Endothelial cell of umbilical vein (primary cell): ENCODE measurements at regions not wholly inside any gene's neighbourhood (a gene's known extent, or its start where the extent isn't known, plus 50 kb on each side); places are given as distances from the start of the nearest gene placed in this dataset.

Source experiments
- BruUV-seq: library from RNA; stranded (reverse); fragments of 400-500 nt; replicated peaks from 2 replicates; lab custom pipeline; 2021; lab: Mats Ljungman, UMichigan
- CTCF ChIA-PET: fragments of 300-600, 350-600 bp; sonication (Branson Sonifier 250); formaldehyde crosslinking; loops from one replicate; lab custom pipeline; 2021; ENCODE audit warnings: antibody characterized with exemption, inconsistent platforms; lab: Charles Lee
- POLR2A ChIA-PET: fragments of 300-600, 350-600 bp; sonication (Branson Sonifier 250); formaldehyde crosslinking; loops from one replicate; lab custom pipeline; 2021; ENCODE audit warnings: antibody characterized with exemption, inconsistent platforms; lab: Charles Lee
- DNase-seq: peaks from one replicate; pipeline ENCODE4 v3.0.0-alpha.2; 2011; ENCODE audit warnings: low read depth, low spot score
- FAIRE-seq: peaks from 2 replicates; lab custom pipeline; 2011; peaks lifted over from hg19 to GRCh38; lab: Jason Lieb, UNC
- H2AFZ ChIP-seq: 2 replicates; pipeline ENCODE4 v1.6.0; 2012; ENCODE audit warnings: low read depth, low read length, control low read depth, inconsistent platforms
- H3K27ac ChIP-seq: 2 replicates; pipeline ENCODE4 v1.5.1; 2011; ENCODE audit warnings: low read depth, mild to moderate bottlenecking, control low read depth, low read length, moderate library complexity; ENCODE audit not compliant: insufficient read depth
- H3K27me3 ChIP-seq, 2 experiments: 2 replicates each; pipeline versions ENCODE4 v1.6.0 to v1.6.1; 2011; ENCODE audit warnings: low read length in 2 of 2, mixed read lengths in 1 of 2; ENCODE audit not compliant: control insufficient read depth in 2 of 2, insufficient read depth in 2 of 2
- H3K36me3 ChIP-seq, 2 experiments: 2 replicates in 1 of 2; 3 replicates in 1 of 2; pipeline ENCODE4 v1.5.1; 2011; ENCODE audit warnings: low read length in 2 of 2, mild to moderate bottlenecking in 1 of 2, moderate library complexity in 1 of 2; ENCODE audit not compliant: control insufficient read depth in 2 of 2, insufficient read depth in 2 of 2; ENCODE audit errors: extremely low read depth in 1 of 2
- H3K4me1 ChIP-seq: 3 replicates; pipeline ENCODE4 v1.5.1; 2011; ENCODE audit warnings: mild to moderate bottlenecking, low read length; ENCODE audit not compliant: control insufficient read depth, insufficient read depth; ENCODE audit errors: extremely low read depth
- H3K4me2 ChIP-seq: 2 replicates; pipeline ENCODE4 v1.6.1; 2011; ENCODE audit warnings: low read length, control low read depth, mixed read lengths; ENCODE audit not compliant: insufficient read depth
- H3K4me3 ChIP-seq, 3 experiments: fragments of 200-600 bp in 1 of 3; sonication (generic), shearing (Covaris generic) in 1 of 3; replicated peaks in 1 of 3; 2 replicates each; pipeline ENCODE4 v1.5.1; 2011 to 2016; ENCODE audit warnings: control low read depth in 3 of 3, low read length in 3 of 3, mild to moderate bottlenecking in 2 of 3, inconsistent platforms in 1 of 3, low read depth in 1 of 3, moderate library complexity in 1 of 3; ENCODE audit not compliant: insufficient read depth in 1 of 3
- H3K79me2 ChIP-seq: 2 replicates; pipeline ENCODE4 v1.6.0; 2012; ENCODE audit warnings: low read length, inconsistent platforms; ENCODE audit not compliant: control insufficient read depth, insufficient read depth
- H3K9ac ChIP-seq: replicated peaks from 2 replicates; pipeline ENCODE3; 2011; ENCODE audit warnings: low read length, control low read depth; ENCODE audit not compliant: insufficient read depth; ENCODE audit errors: extremely low read depth
- H3K9me1 ChIP-seq: replicated peaks from 3 replicates; pipeline ENCODE4 v1.6.0; 2011; ENCODE audit warnings: mild to moderate bottlenecking, low read length; ENCODE audit not compliant: control insufficient read depth, insufficient read depth; ENCODE audit errors: extremely low read depth
- H3K9me3 ChIP-seq: replicated peaks from 2 replicates; pipeline ENCODE4 v1.5.1; 2012; ENCODE audit warnings: low read length, inconsistent platforms; ENCODE audit not compliant: control insufficient read depth, insufficient read depth
- H4K20me1 ChIP-seq: replicated peaks from 2 replicates; pipeline ENCODE3; 2011; ENCODE audit warnings: mild to moderate bottlenecking, low read length; ENCODE audit not compliant: control insufficient read depth, insufficient read depth; ENCODE audit errors: extremely low read depth
- EZH2 ChIP-seq: IDR thresholded peaks from 2 replicates; pipeline ENCODE4 v1.6.1; 2012; ENCODE audit warnings: borderline replicate concordance, low read depth, mild to moderate bottlenecking, moderate library complexity, low read length, inconsistent platforms; ENCODE audit not compliant: severe bottlenecking
- FOS ChIP-seq: IDR thresholded peaks from 2 replicates; pipeline ENCODE4 v1.6.1; 2011; ENCODE audit warnings: mild to moderate bottlenecking, low read length, moderate library complexity, borderline replicate concordance; ENCODE audit not compliant: insufficient read depth
- GATA2 ChIP-seq: IDR thresholded peaks from 2 replicates; pipeline ENCODE4 v1.7.0; 2011; ENCODE audit warnings: low read depth, mild to moderate bottlenecking, moderate library complexity, mixed read lengths, low read length; ENCODE audit not compliant: insufficient read length, insufficient read depth
- JUN ChIP-seq: IDR thresholded peaks from 2 replicates; pipeline ENCODE4 v1.6.1; 2011; ENCODE audit warnings: borderline replicate concordance, low read depth; ENCODE audit not compliant: insufficient read length, insufficient read depth
- MYC ChIP-seq: IDR thresholded peaks from one replicate; pipeline ENCODE4 v1.6.1; 2011; ENCODE audit warnings: mild to moderate bottlenecking, low read depth, low read length
- POLR2AphosphoS5 ChIP-seq: IDR thresholded peaks from 2 replicates; pipeline ENCODE4 v1.6.1; 2012; ENCODE audit warnings: low read depth, mild to moderate bottlenecking, control low read depth, low read length, moderate library complexity; ENCODE audit not compliant: insufficient read depth
- dilution Hi-C: fragments of 300-500 bp; cut with MboI; formaldehyde crosslinking; loops from one replicate; pipeline ENCODE4 v1.15.0; 2019; ENCODE audit warnings: low sequenced_read_pairs; ENCODE audit not compliant: extremely low pct_ligation_motif_present
- intact Hi-C: fragments of 100-400 bp; cut with micrococcal nuclease; formaldehyde crosslinking; loops from one replicate; pipeline ENCODE4 v1.10.0; 2022
- TF ChIP-seq, protein P1 (sequence below), 2 donors: IDR thresholded peaks; 1 replicate in 1 of 2; 2 replicates in 1 of 2; pipeline ENCODE4 v1.5.1; 2011; ENCODE audit warnings: low read length in 2 of 2, mild to moderate bottlenecking in 2 of 2, moderate library complexity in 2 of 2, control low read depth in 1 of 2, inconsistent platforms in 1 of 2, low read depth in 1 of 2; ENCODE audit not compliant: insufficient read depth in 1 of 2; ENCODE audit errors: extremely low read depth in 1 of 2
- TF ChIP-seq, protein P2 (sequence below): IDR thresholded peaks from 2 replicates; pipeline ENCODE4 v1.6.1; 2011; ENCODE audit not compliant: insufficient read depth, insufficient read length

DNA sequence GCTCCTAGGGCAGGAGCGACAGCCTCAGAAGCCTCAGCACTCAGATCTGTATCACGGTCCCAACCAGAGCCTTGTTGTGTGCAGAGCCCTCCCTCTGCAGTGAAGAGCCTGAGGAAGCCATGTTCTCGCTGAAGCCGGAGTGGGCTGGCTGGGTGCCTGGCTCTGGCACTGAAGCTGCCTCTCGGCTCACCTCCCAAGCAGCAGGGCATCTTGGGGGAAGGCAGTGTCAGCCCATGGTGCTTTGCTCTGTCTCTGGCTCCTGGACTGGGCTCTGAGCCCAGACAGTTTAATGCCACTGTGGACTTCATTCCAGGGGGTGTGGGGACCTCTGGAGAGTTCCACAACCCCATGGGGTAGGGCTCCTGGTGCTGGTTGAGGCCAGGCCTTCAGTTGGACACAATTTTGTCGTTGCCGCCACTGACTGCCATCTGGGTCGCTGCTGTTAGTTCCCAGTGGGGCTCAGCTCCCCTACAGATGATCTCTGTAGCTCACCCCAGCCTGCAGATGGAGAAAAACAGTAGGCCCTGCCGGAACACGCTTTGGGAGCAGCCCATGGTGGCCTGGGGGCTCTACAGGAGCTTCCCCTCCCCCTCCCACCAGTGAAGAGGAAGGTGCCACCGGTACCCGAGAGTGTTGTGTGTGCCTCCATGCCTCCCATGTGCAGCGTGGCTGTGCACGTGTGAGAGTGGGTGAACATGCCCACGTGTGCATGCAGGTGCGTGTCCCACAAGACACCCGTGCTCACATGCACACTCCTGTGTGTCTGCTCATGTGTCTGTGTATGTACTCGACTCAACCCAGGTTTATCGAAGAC is 86.5 kb upstream of the B3GAT1 start:
- POLR2A ChIA-PET: no interaction called here
- intact Hi-C loops: no loop called here
- Histone ChIP-seq H3K79me2 (no peaks in the 10 kb centered on the region), H3K9ac (no peak overlapping the region), H3K9me1 (no peaks in the 10 kb centered on the region), H3K9me3 (peaks cover 2% of the 10 kb centered on the region), H3K27me3 (no peaks in the 10 kb centered on the region), H3K4me1 (no peaks in the 10 kb centered on the region), H3K27ac (no peak overlapping the region), H2AFZ (no peak overlapping the region), H3K4me3 (no peak overlapping the region), H3K4me2 (no peak overlapping the region), H4K20me1 (no peaks in the 10 kb centered on the region), H3K36me3 (no peaks in the 10 kb centered on the region)
- DNase-seq (no peak), FAIRE-seq (no peak)
- CTCF ChIA-PET: no interaction called here
- dilution Hi-C loops: no loop called here
- BruUV-seq: no TSS peak
- no peak for TF ChIP-seq EZH2

DNA sequence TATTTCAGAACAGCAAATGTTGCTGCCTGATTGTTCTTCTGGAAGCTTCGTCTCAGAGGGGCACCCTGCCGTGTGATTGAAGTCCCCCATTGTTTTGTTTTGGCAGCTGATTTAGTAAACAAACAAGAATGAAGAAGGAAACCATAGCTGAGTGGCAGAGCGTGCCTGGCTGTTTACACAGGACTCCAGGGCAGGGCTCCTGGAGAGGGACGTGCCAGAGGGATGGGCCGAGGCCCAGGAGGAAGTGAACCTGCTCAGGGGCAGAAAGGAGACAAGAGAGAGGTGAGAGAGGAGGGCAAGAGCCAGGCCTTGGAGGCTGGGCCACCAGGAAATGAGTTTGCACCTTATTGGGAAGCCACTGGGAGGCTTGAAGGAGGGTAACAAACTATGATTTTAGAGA is 85.5 kb upstream of the B3GAT1 start:
- H4K20me1 ChIP-seq: no peaks in the 10 kb centered on the region
- TF ChIP-seq, protein P1, sequence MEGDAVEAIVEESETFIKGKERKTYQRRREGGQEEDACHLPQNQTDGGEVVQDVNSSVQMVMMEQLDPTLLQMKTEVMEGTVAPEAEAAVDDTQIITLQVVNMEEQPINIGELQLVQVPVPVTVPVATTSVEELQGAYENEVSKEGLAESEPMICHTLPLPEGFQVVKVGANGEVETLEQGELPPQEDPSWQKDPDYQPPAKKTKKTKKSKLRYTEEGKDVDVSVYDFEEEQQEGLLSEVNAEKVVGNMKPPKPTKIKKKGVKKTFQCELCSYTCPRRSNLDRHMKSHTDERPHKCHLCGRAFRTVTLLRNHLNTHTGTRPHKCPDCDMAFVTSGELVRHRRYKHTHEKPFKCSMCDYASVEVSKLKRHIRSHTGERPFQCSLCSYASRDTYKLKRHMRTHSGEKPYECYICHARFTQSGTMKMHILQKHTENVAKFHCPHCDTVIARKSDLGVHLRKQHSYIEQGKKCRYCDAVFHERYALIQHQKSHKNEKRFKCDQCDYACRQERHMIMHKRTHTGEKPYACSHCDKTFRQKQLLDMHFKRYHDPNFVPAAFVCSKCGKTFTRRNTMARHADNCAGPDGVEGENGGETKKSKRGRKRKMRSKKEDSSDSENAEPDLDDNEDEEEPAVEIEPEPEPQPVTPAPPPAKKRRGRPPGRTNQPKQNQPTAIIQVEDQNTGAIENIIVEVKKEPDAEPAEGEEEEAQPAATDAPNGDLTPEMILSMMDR (IDR thresholded peaks at IDR 0.05; ENCODE audit: extremely low read depth in 1 of 2, insufficient read depth in 1 of 2, low read depth in 1 of 2, low read length in 2 of 2): no peak
- TF ChIP-seq, protein P2, sequence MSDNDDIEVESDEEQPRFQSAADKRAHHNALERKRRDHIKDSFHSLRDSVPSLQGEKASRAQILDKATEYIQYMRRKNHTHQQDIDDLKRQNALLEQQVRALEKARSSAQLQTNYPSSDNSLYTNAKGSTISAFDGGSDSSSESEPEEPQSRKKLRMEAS: no peak
- no peak for TF ChIP-seq MYC
- TF ChIP-seq EZH2: no peak
- TF ChIP-seq FOS: no peak
- TF ChIP-seq POLR2AphosphoS5: no peak
- no peak for TF ChIP-seq GATA2
- no peak for TF ChIP-seq JUN
- H3K27ac ChIP-seq: no peak overlapping the region
- H3K9ac ChIP-seq: no peak overlapping the region
- no peaks in the 10 kb centered on the region for H3K36me3 ChIP-seq
- BruUV-seq: no TSS peak
- no peaks in the 10 kb centered on the region for H3K79me2 ChIP-seq
- dilution Hi-C loops: no loop called here
- no peak for DNase-seq
- ChIA-PET POLR2A (no interaction called here), CTCF (no interaction called here)
- H2AFZ ChIP-seq: no peak overlapping the region
- H3K27me3 ChIP-seq: no peaks in the 10 kb centered on the region
- intact Hi-C loops: no loop called here
- no peaks in the 10 kb centered on the region for H3K4me1 ChIP-seq
- H3K4me2 ChIP-seq: no peak overlapping the region
- H3K9me3 ChIP-seq: peaks cover 2% of the 10 kb centered on the region
- no peak overlapping the region for H3K4me3 ChIP-seq
- H3K9me1 ChIP-seq: no peaks in the 10 kb centered on the region
- no peak for FAIRE-seq
